ENCODE measurements at regions not wholly inside any gene's neighbourhood (a gene's known extent, or its start where the extent isn't known, plus 50 kb on each side); places are given as distances from the start of the nearest gene placed in this dataset.

DNA sequence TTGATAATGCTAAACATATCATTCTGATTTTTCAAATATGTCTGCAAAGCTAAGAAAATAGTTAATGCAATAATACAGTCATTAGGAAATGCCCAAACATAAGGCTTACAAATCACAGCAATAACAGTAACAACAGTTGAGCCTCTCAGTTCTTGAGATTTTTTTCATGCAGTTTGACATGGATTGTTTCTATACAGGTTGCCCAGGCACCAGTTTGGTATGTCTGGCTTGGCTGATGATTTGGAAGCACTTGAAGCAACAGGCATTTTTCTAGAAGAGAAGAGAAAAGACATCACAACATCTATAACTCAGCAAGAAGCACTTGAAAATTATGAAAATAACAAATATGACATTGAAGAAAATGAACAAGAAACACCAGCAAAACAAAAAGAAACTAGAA lies 78.7 kb upstream of the COL6A5 start:
- POLR2A ChIA-PET, result no interaction called here

More for the DNA sequence above, 78.7 kb upstream of the COL6A5 start:
- no peaks in the 10 kb centered on the region for H3K9me3 ChIP-seq (replicated peaks; ENCODE audit: control insufficient read depth, insufficient read depth, low read length)
- CTCF ChIA-PET, result interaction anchor here (1.0 kb wide), 1 partner anchor 9 kb away, joined by 4 read pairs; no protein-coding TSS in a partner anchor
- SMC1A ChIA-PET (ENCODE audit: uncharacterized antibody, unreplicated experiment), result no interaction called here
- no peak overlapping the region for H3K27ac ChIP-seq (ENCODE audit: control insufficient read depth, insufficient read depth)
- no peak overlapping the region for H2AFZ ChIP-seq (ENCODE audit: control insufficient read depth, low read depth, low read length)
- no TSS peak for BruUV-seq (replicated peaks)
- no peaks in the 10 kb centered on the region; a peak in 1 of 4 replicates for H3K27me3 ChIP-seq (replicated peaks in 1 of 2; ENCODE audit: control insufficient read depth in 2 of 2, insufficient read depth in 2 of 2, low read length in 1 of 2)
- RAD21 ChIA-PET (ENCODE audit: unreplicated experiment), result no interaction called here
- ATAC-seq (no peak), DNase-seq (ENCODE audit: low read depth, low spot score) (no peak), FAIRE-seq (no peak)
- H3K4me2 ChIP-seq (ENCODE audit: control insufficient read depth, insufficient read depth), result no peak overlapping the region
- H3K4me3 ChIP-seq, result no peak overlapping the region
- H3K79me2 ChIP-seq (ENCODE audit: control insufficient read depth, insufficient read depth, low read length), result no peaks in the 10 kb centered on the region
- no peaks in the 10 kb centered on the region for H3K4me1 ChIP-seq (ENCODE audit: control insufficient read depth, insufficient read depth, low read length)
- no peak for TF ChIP-seq SRF (IDR thresholded peaks at IDR 0.05; ENCODE audit: low read depth in 2 of 2, low read length in 2 of 2)
- TF ChIP-seq BACH1 (IDR thresholded peaks at IDR 0.05; ENCODE audit: borderline replicate concordance), result no peak
- no peak for TF ChIP-seq IRF3 (IDR thresholded peaks at IDR 0.05)
- no peak for TF ChIP-seq WRNIP1 (IDR thresholded peaks at IDR 0.05; ENCODE audit: borderline replicate concordance, low read depth, low read length)
- no peak for TF ChIP-seq ESRRA (IDR thresholded peaks at IDR 0.05; ENCODE audit: low read length)
- TF ChIP-seq CUX1 (IDR thresholded peaks at IDR 0.05; ENCODE audit: insufficient replicate concordance, low read depth, low read length), result no peak
- TF ChIP-seq, protein P1, sequence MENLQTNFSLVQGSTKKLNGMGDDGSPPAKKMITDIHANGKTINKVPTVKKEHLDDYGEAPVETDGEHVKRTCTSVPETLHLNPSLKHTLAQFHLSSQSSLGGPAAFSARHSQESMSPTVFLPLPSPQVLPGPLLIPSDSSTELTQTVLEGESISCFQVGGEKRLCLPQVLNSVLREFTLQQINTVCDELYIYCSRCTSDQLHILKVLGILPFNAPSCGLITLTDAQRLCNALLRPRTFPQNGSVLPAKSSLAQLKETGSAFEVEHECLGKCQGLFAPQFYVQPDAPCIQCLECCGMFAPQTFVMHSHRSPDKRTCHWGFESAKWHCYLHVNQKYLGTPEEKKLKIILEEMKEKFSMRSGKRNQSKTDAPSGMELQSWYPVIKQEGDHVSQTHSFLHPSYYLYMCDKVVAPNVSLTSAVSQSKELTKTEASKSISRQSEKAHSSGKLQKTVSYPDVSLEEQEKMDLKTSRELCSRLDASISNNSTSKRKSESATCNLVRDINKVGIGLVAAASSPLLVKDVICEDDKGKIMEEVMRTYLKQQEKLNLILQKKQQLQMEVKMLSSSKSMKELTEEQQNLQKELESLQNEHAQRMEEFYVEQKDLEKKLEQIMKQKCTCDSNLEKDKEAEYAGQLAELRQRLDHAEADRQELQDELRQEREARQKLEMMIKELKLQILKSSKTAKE (IDR thresholded peaks at IDR 0.05; ENCODE audit: low read depth, poor library complexity, severe bottlenecking), result no peak
- TF ChIP-seq, protein P2, sequence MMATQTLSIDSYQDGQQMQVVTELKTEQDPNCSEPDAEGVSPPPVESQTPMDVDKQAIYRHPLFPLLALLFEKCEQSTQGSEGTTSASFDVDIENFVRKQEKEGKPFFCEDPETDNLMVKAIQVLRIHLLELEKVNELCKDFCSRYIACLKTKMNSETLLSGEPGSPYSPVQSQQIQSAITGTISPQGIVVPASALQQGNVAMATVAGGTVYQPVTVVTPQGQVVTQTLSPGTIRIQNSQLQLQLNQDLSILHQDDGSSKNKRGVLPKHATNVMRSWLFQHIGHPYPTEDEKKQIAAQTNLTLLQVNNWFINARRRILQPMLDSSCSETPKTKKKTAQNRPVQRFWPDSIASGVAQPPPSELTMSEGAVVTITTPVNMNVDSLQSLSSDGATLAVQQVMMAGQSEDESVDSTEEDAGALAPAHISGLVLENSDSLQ (IDR thresholded peaks at IDR 0.05), result no peak
- no peak for TF ChIP-seq ZNF384 (IDR thresholded peaks at IDR 0.05; ENCODE audit: borderline replicate concordance, low read depth, low read length)
- TF ChIP-seq SIN3A (IDR thresholded peaks at IDR 0.05; ENCODE audit: low read depth, low read length), result no peak
- TF ChIP-seq, protein P3, sequence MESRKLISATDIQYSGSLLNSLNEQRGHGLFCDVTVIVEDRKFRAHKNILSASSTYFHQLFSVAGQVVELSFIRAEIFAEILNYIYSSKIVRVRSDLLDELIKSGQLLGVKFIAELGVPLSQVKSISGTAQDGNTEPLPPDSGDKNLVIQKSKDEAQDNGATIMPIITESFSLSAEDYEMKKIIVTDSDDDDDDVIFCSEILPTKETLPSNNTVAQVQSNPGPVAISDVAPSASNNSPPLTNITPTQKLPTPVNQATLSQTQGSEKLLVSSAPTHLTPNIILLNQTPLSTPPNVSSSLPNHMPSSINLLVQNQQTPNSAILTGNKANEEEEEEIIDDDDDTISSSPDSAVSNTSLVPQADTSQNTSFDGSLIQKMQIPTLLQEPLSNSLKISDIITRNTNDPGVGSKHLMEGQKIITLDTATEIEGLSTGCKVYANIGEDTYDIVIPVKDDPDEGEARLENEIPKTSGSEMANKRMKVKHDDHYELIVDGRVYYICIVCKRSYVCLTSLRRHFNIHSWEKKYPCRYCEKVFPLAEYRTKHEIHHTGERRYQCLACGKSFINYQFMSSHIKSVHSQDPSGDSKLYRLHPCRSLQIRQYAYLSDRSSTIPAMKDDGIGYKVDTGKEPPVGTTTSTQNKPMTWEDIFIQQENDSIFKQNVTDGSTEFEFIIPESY (IDR thresholded peaks at IDR 0.05), result no peak
- TF ChIP-seq EZH2 (IDR thresholded peaks at IDR 0.05; ENCODE audit: borderline replicate concordance, control insufficient read depth, low read depth, low read length), result no peak
- TF ChIP-seq POLR2A (IDR thresholded peaks at IDR 0.05; ENCODE audit: low read depth, low read length), result no peak
- no peak for TF ChIP-seq CREM (IDR thresholded peaks at IDR 0.05; ENCODE audit: low read depth)
- in situ Hi-C loops (cut with MboI), result no loop called here
- H3K36me3 ChIP-seq (ENCODE audit: control insufficient read depth in 2 of 2, insufficient read depth in 2 of 2, low read length in 1 of 2), result no peaks in the 10 kb centered on the region
- no peak overlapping the region for H3K9ac ChIP-seq (ENCODE audit: control insufficient read depth, insufficient read depth, low read length)
- intact Hi-C loops (cut with micrococcal nuclease; ENCODE audit: unreplicated experiment), result no loop called here
- H4K20me1 ChIP-seq (ENCODE audit: control insufficient read depth, insufficient read depth), result no peaks in the 10 kb centered on the region

Data from GM12878 (cell line).